ENCODE measurements at regions not wholly inside any gene's neighbourhood (a gene's known extent, or its start where the extent isn't known, plus 50 kb on each side); places are given as distances from the start of the nearest gene placed in this dataset.
A peak's percentile ranks its signal among the peaks of the same experiment; 100 is the strongest.

- Mint-ChIP-seq H3K9me3 (peaks cover under 1 to 5% of the 10 kb centered on the region in 2 donors), H3K4me1 (no peaks in the 10 kb centered on the region), H3K27me3 (peaks cover 14% of the 10 kb centered on the region), H3K27ac (peak overlapping the region in 1 of 2 donors; percentile 27), H3K4me3 (no peak overlapping the region)
- ATAC-seq (no peak), DNase-seq (no peak)
These were observed 129.3 kb upstream of the PLPPR5 start for GRCh38 chr1:99133756-99134500.

GRCh38 chr1:99137554-99138206 lies 126.6 kb upstream of the PLPPR4 start:
- Mint-ChIP-seq H3K27ac (no peak overlapping the region), H3K4me1 (no peaks in the 10 kb centered on the region), H3K27me3 (no peaks in the 10 kb centered on the region), H3K9me3 (peaks cover 0 to 5% of the 10 kb centered on the region in 2 donors), H3K4me3 (no peak overlapping the region)
- no peak for DNase-seq
- ATAC-seq, result no peak

GRCh38 chr1:99139876-99140275 lies 124.4 kb upstream of the PLPPR4 start:
- Mint-ChIP-seq H3K9me3 (peaks cover 0 to 5% of the 10 kb centered on the region in 2 donors), H3K4me1 (no peaks in the 10 kb centered on the region), H3K27ac (no peak overlapping the region), H3K27me3 (no peaks in the 10 kb centered on the region), H3K4me3 (no peak overlapping the region)
- DNase-seq (no peak), ATAC-seq (no peak)

- H3K27me3 Mint-ChIP-seq, result no peaks in the 10 kb centered on the region
- no peaks in the 10 kb centered on the region for H3K4me1 Mint-ChIP-seq
- H3K27ac Mint-ChIP-seq, result peak overlapping the region; percentile 29 to 70
- DNase-seq, result no peak
- no peak for ATAC-seq
- H3K4me3 Mint-ChIP-seq, result no peak overlapping the region
- no peaks in the 10 kb centered on the region for H3K9me3 Mint-ChIP-seq
These were observed 118.0 kb upstream of the PLPPR4 start for GRCh38 chr1:99146129-99146848.

- Mint-ChIP-seq H3K27ac (no peak overlapping the region), H3K27me3 (no peaks in the 10 kb centered on the region), H3K4me3 (no peak overlapping the region), H3K4me1 (no peaks in the 10 kb centered on the region), H3K9me3 (no peaks in the 10 kb centered on the region)
- DNase-seq (no peak), ATAC-seq (no peak)
These were observed 114.3 kb upstream of the PLPPR4 start for GRCh38 chr1:99149952-99150351.

- Mint-ChIP-seq H3K27ac (no peak overlapping the region), H3K4me1 (no peaks in the 10 kb centered on the region), H3K9me3 (no peaks in the 10 kb centered on the region), H3K4me3 (no peak overlapping the region), H3K27me3 (no peaks in the 10 kb centered on the region)
- no peak for ATAC-seq
- no peak for DNase-seq
These were observed 112.2 kb upstream of the PLPPR4 start for GRCh38 chr1:99152132-99152531.

- Mint-ChIP-seq H3K4me1 (no peaks in the 10 kb centered on the region), H3K27me3 (no peaks in the 10 kb centered on the region), H3K9me3 (peaks cover 10 to 21% of the 10 kb centered on the region in 2 donors), H3K27ac (no peak overlapping the region), H3K4me3 (no peak overlapping the region)
- ATAC-seq (no peak), DNase-seq (no peak)
These were observed 100.6 kb upstream of the PLPPR4 start for GRCh38 chr1:99163671-99164070.

GRCh38 chr1:99170516-99170915 lies 93.8 kb upstream of the PLPPR4 start:
- no peak overlapping the region for H3K27ac Mint-ChIP-seq
- ATAC-seq (peak; percentile 59), DNase-seq (no peak)
- peaks cover 0 to 1% of the 10 kb centered on the region in 2 donors for H3K9me3 Mint-ChIP-seq
- no peaks in the 10 kb centered on the region for H3K4me1 Mint-ChIP-seq
- no peak overlapping the region for H3K4me3 Mint-ChIP-seq
- no peaks in the 10 kb centered on the region for H3K27me3 Mint-ChIP-seq

- DNase-seq (no peak), ATAC-seq (no peak)
- Mint-ChIP-seq H3K27me3 (no peaks in the 10 kb centered on the region), H3K4me3 (no peak overlapping the region), H3K27ac (no peak overlapping the region), H3K9me3 (no peaks in the 10 kb centered on the region), H3K4me1 (no peaks in the 10 kb centered on the region)
These were observed 93.0 kb upstream of the PLPPR4 start for GRCh38 chr1:99171184-99171813.

GRCh38 chr1:99173282-99173681 lies 91.0 kb upstream of the PLPPR4 start:
- no peak for DNase-seq
- Mint-ChIP-seq H3K4me3 (no peak overlapping the region), H3K4me1 (no peaks in the 10 kb centered on the region), H3K27ac (no peak overlapping the region), H3K9me3 (no peaks in the 10 kb centered on the region), H3K27me3 (no peaks in the 10 kb centered on the region)
- no peak for ATAC-seq

GRCh38 chr1:99173900-99174299 lies 90.4 kb upstream of the PLPPR4 start:
- H3K4me1 Mint-ChIP-seq, result no peaks in the 10 kb centered on the region
- ATAC-seq, result no peak
- H3K27me3 Mint-ChIP-seq, result no peaks in the 10 kb centered on the region
- H3K9me3 Mint-ChIP-seq, result no peaks in the 10 kb centered on the region
- no peak overlapping the region for H3K4me3 Mint-ChIP-seq
- DNase-seq, result no peak
- no peak overlapping the region for H3K27ac Mint-ChIP-seq

GRCh38 chr1:99176753-99177152 lies 87.5 kb upstream of the PLPPR4 start:
- no peak overlapping the region for H3K4me3 Mint-ChIP-seq
- H3K27me3 Mint-ChIP-seq, result no peaks in the 10 kb centered on the region
- H3K27ac Mint-ChIP-seq, result no peak overlapping the region
- H3K9me3 Mint-ChIP-seq, result no peaks in the 10 kb centered on the region
- ATAC-seq (no peak), DNase-seq (no peak)
- H3K4me1 Mint-ChIP-seq, result no peaks in the 10 kb centered on the region

- ATAC-seq (no peak), DNase-seq (no peak)
- H3K27me3 Mint-ChIP-seq, result no peaks in the 10 kb centered on the region
- no peak overlapping the region for H3K4me3 Mint-ChIP-seq
- H3K4me1 Mint-ChIP-seq, result no peaks in the 10 kb centered on the region
- no peak overlapping the region for H3K27ac Mint-ChIP-seq
- no peaks in the 10 kb centered on the region for H3K9me3 Mint-ChIP-seq
These were observed 86.8 kb upstream of the PLPPR4 start for GRCh38 chr1:99177465-99177864.

- no peaks in the 10 kb centered on the region for H3K9me3 Mint-ChIP-seq
- H3K27me3 Mint-ChIP-seq, result no peaks in the 10 kb centered on the region
- H3K27ac Mint-ChIP-seq, result no peak overlapping the region
- peak; percentile 88 for ATAC-seq
- no peaks in the 10 kb centered on the region for H3K4me1 Mint-ChIP-seq
- peak; percentile 47 to 64 for DNase-seq
- H3K4me3 Mint-ChIP-seq, result no peak overlapping the region
These were observed 83.9 kb upstream of the PLPPR4 start for GRCh38 chr1:99180343-99180808.

GRCh38 chr1:99180915-99181314 lies 83.4 kb upstream of the PLPPR4 start:
- DNase-seq (no peak), ATAC-seq (no peak)
- Mint-ChIP-seq H3K9me3 (no peaks in the 10 kb centered on the region), H3K4me3 (no peak overlapping the region), H3K4me1 (no peaks in the 10 kb centered on the region), H3K27me3 (no peaks in the 10 kb centered on the region), H3K27ac (peak overlapping the region in 1 of 2 donors; percentile 40)

GRCh38 chr1:99181892-99182291 lies 82.4 kb upstream of the PLPPR4 start:
- ATAC-seq (no peak), DNase-seq (no peak)
- Mint-ChIP-seq H3K4me1 (no peaks in the 10 kb centered on the region), H3K4me3 (no peak overlapping the region), H3K9me3 (no peaks in the 10 kb centered on the region), H3K27ac (no peak overlapping the region), H3K27me3 (no peaks in the 10 kb centered on the region)
